GM12878 (cell line): ENCODE measurements at regions not wholly inside any gene's neighbourhood (a gene's known extent, or its start where the extent isn't known, plus 50 kb on each side); places are given as distances from the start of the nearest gene placed in this dataset.

ENCODE experiments used
- ATAC-seq: fragments of 200-7000 bp; cut with Tn5 transposase; 3 replicates; pipeline ENCODE4 v1.9.1; 2020; ENCODE audit warnings: mild to moderate bottlenecking, moderate library complexity
- BruUV-seq: library from RNA; stranded (reverse); fragments of 400-500 nt; replicated peaks from 2 replicates; lab custom pipeline; 2021; lab: Mats Ljungman, UMichigan
- CTCF ChIA-PET: fragments of 300-600 bp; sonication (Branson Sonifier 250); formaldehyde crosslinking; extraction: SDS; loops from one replicate; lab custom pipeline; 2021; ENCODE audit warnings: inconsistent platforms; lab: Yijun Ruan, JAX
- POLR2A ChIA-PET: fragments of 350-600 bp; formaldehyde crosslinking; extraction: SDS; loops from one replicate; lab custom pipeline; 2021; ENCODE audit warnings: inconsistent platforms; lab: Charles Lee
- RAD21 ChIA-PET: fragments of 300-600 bp; sonication (Branson Sonifier 250); formaldehyde crosslinking; loops from one replicate; lab custom pipeline; 2023; ENCODE audit warnings: antibody characterized with exemption; ENCODE audit not compliant: unreplicated experiment; lab: Charles Lee
- SMC1A ChIA-PET: fragments of 300-600 bp; sonication (Branson Sonifier 250); formaldehyde crosslinking; loops from one replicate; lab custom pipeline; 2023; ENCODE audit not compliant: unreplicated experiment, uncharacterized antibody; lab: Charles Lee
- DNase-seq: peaks from one replicate; pipeline ENCODE4 v3.0.0-alpha.2; 2011; ENCODE audit warnings: low read depth, low spot score
- FAIRE-seq: peaks from 3 replicates; lab custom pipeline; 2011; peaks lifted over from hg19 to GRCh38; lab: Jason Lieb, UNC
- H2AFZ ChIP-seq: 2 replicates; pipeline ENCODE4 v1.6.0; 2011; ENCODE audit warnings: low read depth, low read length, control low read depth; ENCODE audit not compliant: control insufficient read depth
- H3K27ac ChIP-seq: 2 replicates; pipeline ENCODE4 v1.5.1; 2011; ENCODE audit warnings: control low read depth; ENCODE audit not compliant: control insufficient read depth, insufficient read depth
- H3K27me3 ChIP-seq, 2 experiments: replicated peaks in 1 of 2; 2 replicates each; pipeline versions ENCODE4 v1.6.0 to v1.6.1; 2011; ENCODE audit warnings: low read length in 1 of 2; ENCODE audit not compliant: control insufficient read depth in 2 of 2, insufficient read depth in 2 of 2
- H3K36me3 ChIP-seq, 2 experiments: 2 replicates each; pipeline ENCODE4 v1.5.1; 2011; ENCODE audit warnings: low read length in 1 of 2; ENCODE audit not compliant: control insufficient read depth in 2 of 2, insufficient read depth in 2 of 2
- H3K4me1 ChIP-seq: 2 replicates; pipeline ENCODE4 v1.6.1; 2011; ENCODE audit warnings: mild to moderate bottlenecking, low read length, moderate library complexity, mixed read lengths; ENCODE audit not compliant: control insufficient read depth, insufficient read depth
- H3K4me2 ChIP-seq: 2 replicates; pipeline ENCODE4 v1.6.0; 2011; ENCODE audit warnings: control low read depth; ENCODE audit not compliant: control insufficient read depth, insufficient read depth
- H3K4me3 ChIP-seq: fragments of 200-600 bp; sonication (generic); 2 replicates; pipeline ENCODE4 v1.5.1; 2016
- H3K79me2 ChIP-seq: 2 replicates; pipeline ENCODE4 v1.6.0; 2011; ENCODE audit warnings: low read length; ENCODE audit not compliant: control insufficient read depth, insufficient read depth
- H3K9ac ChIP-seq: 2 replicates; pipeline ENCODE4 v1.8.0; 2011; ENCODE audit warnings: low read length, control low read depth, mixed read lengths; ENCODE audit not compliant: control insufficient read depth, insufficient read depth
- H3K9me3 ChIP-seq: replicated peaks from 3 replicates; pipeline ENCODE4 v1.5.1; 2011; ENCODE audit warnings: mild to moderate bottlenecking, low read length; ENCODE audit not compliant: control insufficient read depth, insufficient read depth
- H4K20me1 ChIP-seq: 2 replicates; pipeline ENCODE4 v1.6.0; 2011; ENCODE audit not compliant: control insufficient read depth, insufficient read depth
- CEBPZ ChIP-seq: fragments of 150-350 bp; IDR thresholded peaks from 2 replicates; pipeline ENCODE4 v1.6.1; 2016; ENCODE audit warnings: low read depth, low read length
- ETV6 ChIP-seq, 2 experiments: fragments of 450-650 bp in 1 of 2; IDR thresholded peaks in 1 of 2; conservative IDR thresholded peaks in 1 of 2; 2 replicates each; pipeline ENCODE4 v1.6.1; 2014; ENCODE audit warnings: antibody characterized with exemption in 1 of 2, borderline replicate concordance in 1 of 2, low read depth in 1 of 2, mild to moderate bottlenecking in 1 of 2, moderate library complexity in 1 of 2
- NR2C2 ChIP-seq: IDR thresholded peaks from 2 replicates; pipeline ENCODE4 v1.6.1; 2011; ENCODE audit warnings: borderline replicate concordance, low read depth; ENCODE audit not compliant: control insufficient read depth, insufficient read length
- RAD21 ChIP-seq: IDR thresholded peaks from 2 replicates; pipeline ENCODE4 v1.6.1; 2011; ENCODE audit warnings: mild to moderate bottlenecking, low read depth, low read length, moderate library complexity; ENCODE audit not compliant: insufficient read depth
- RBBP5 ChIP-seq: fragments of 200-600 bp; sonication (generic); conservative IDR thresholded peaks from 2 replicates; pipeline ENCODE4 v1.6.1; 2016
- RUNX3 ChIP-seq: IDR thresholded peaks from 2 replicates; pipeline ENCODE4 v1.6.1; 2012; ENCODE audit warnings: low read length, inconsistent platforms
- ZNF24 ChIP-seq: fragments of 450-650 bp; IDR thresholded peaks from 2 replicates; pipeline ENCODE4 v1.6.1; 2017; ENCODE audit warnings: antibody characterized with exemption, mild to moderate bottlenecking
- ZNF274 ChIP-seq: IDR thresholded peaks from one replicate; pipeline ENCODE4 v1.8.0; 2011; ENCODE audit not compliant: insufficient read length, insufficient read depth
- WGBS: methylation state at CpG from one replicate; pipeline ENCODE4 v1.1.6; 2016; ENCODE audit warnings: low lambda C conversion rate; ENCODE audit not compliant: insufficient replicate concordance, insufficient coverage; ENCODE audit errors: missing lambda C conversion rate; 5-methylcytosine and 5-hydroxymethylcytosine counted together
- in situ Hi-C: fragments of 300-500 bp; cut with MboI; formaldehyde crosslinking; loops from 9 replicates; pipeline ENCODE4 v1.14.3; 2018; ENCODE audit warnings: mixed read lengths
- intact Hi-C: fragments of 100-400 bp; cut with micrococcal nuclease; formaldehyde crosslinking; loops from one replicate; pipeline ENCODE4 v1.14.2; 2022; ENCODE audit not compliant: unreplicated experiment

GRCh38 chr9:116100711-116101121 lies 52.9 kb upstream of the PAPPA start (continued):
- TF ChIP-seq RAD21, result no peak
- no peak for TF ChIP-seq RBBP5
- TF ChIP-seq ZNF24, result no peak
- no peak for TF ChIP-seq ETV6 (conservative IDR thresholded peaks at IDR 0.05 in 1 of 2, IDR thresholded peaks at IDR 0.05 in 1 of 2; ENCODE audit: borderline replicate concordance in 1 of 2, low read depth in 1 of 2)
- no peak for TF ChIP-seq ZNF274
- TF ChIP-seq, all 136 proteins: peak for 0

- ATAC-seq (no peak), DNase-seq (no peak), FAIRE-seq (no peak)
- no peak overlapping the region for H2AFZ ChIP-seq
- no peak overlapping the region for H3K9ac ChIP-seq
- POLR2A ChIA-PET, result no interaction called here
- H4K20me1 ChIP-seq, result no peaks in the 10 kb centered on the region
- intact Hi-C loops, result no loop called here
- SMC1A ChIA-PET, result no interaction called here
- H3K27ac ChIP-seq, result no peak overlapping the region
- in situ Hi-C loops, result no loop called here
- H3K4me1 ChIP-seq, result no peaks in the 10 kb centered on the region
- H3K4me2 ChIP-seq, result no peak overlapping the region
- CTCF ChIA-PET, result no interaction called here
- H3K79me2 ChIP-seq, result no peaks in the 10 kb centered on the region
- WGBS, result 0% methylated on average over 1 of the region's 1 CpG
- no peaks in the 10 kb centered on the region for H3K36me3 ChIP-seq
- TF ChIP-seq CEBPZ (no peak), NR2C2 (no peak), RUNX3 (no peak)
- RAD21 ChIA-PET, result no interaction called here
- H3K27me3 ChIP-seq, result no peaks in the 10 kb centered on the region
- BruUV-seq, result no TSS peak
- H3K9me3 ChIP-seq, result no peaks in the 10 kb centered on the region
- H3K4me3 ChIP-seq, result no peak overlapping the region
Observed at GRCh38 chr9:116101516-116101915, 52.1 kb upstream of the PAPPA start.
